Retinal pigment epithelial cell (primary cell): ENCODE measurements at regions not wholly inside any gene's neighbourhood (a gene's known extent, or its start where the extent isn't known, plus 50 kb on each side); places are given as distances from the start of the nearest gene placed in this dataset.

ENCODE experiments used
- DNase-seq: peaks from one replicate; pipeline ENCODE4 v3.0.0-alpha.2; 2010; ENCODE audit warnings: low read depth
- H3K4me3 ChIP-seq: 2 replicates; pipeline ENCODE4 v1.5.1; 2011; ENCODE audit warnings: mild to moderate bottlenecking, low read length, control low read depth, moderate library complexity
- TF ChIP-seq, protein P1 (sequence below): conservative IDR thresholded peaks from 2 replicates; pipeline ENCODE4 v1.5.1; 2011; ENCODE audit warnings: low read depth, low read length, control low read depth, inconsistent platforms

DNA sequence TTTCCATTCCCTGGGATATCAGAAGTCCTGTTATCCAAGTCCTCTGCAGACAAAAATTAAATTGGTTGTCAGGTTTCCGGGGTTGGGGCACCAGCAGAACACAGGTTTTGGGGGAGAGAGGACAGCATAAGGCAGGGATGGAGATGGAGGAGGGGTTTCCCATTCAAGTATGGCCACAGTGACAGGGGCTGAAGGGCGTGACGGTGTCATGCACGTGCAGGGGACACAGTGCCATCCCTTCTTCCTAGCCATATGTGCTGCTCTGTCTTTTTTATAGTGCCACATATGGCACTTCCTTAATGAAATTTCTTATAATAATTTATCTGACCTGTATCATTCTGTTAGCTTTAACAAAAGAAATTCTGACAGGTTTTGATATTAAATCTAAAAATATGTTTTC lies 259.2 kb downstream of the PTEN start:
- no peak for DNase-seq
- H3K4me3 ChIP-seq, result no peak overlapping the region
- TF ChIP-seq, protein P1, sequence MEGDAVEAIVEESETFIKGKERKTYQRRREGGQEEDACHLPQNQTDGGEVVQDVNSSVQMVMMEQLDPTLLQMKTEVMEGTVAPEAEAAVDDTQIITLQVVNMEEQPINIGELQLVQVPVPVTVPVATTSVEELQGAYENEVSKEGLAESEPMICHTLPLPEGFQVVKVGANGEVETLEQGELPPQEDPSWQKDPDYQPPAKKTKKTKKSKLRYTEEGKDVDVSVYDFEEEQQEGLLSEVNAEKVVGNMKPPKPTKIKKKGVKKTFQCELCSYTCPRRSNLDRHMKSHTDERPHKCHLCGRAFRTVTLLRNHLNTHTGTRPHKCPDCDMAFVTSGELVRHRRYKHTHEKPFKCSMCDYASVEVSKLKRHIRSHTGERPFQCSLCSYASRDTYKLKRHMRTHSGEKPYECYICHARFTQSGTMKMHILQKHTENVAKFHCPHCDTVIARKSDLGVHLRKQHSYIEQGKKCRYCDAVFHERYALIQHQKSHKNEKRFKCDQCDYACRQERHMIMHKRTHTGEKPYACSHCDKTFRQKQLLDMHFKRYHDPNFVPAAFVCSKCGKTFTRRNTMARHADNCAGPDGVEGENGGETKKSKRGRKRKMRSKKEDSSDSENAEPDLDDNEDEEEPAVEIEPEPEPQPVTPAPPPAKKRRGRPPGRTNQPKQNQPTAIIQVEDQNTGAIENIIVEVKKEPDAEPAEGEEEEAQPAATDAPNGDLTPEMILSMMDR, result no peak

DNA sequence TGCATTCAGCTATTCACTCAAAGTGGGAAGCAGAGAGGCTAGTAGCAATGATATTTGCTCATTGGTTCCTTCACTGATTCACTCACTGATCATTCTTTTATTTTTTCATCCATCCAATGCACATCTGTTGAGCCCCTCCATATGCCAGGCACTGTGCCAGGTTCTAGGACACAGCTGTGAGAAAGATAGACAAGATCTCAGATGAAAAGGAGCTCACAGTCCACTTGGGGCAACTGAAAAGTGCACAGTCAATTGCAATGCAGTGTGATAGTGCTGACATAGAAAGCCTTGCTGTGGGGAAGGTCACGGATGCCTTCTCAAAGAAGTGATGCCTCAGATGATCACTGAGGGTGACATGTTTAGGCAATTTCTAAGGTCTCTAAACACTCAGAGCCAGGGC lies 262.3 kb downstream of the PTEN start:
- no peak for DNase-seq
- no peak overlapping the region for H3K4me3 ChIP-seq
- TF ChIP-seq, protein P1, result no peak

DNA sequence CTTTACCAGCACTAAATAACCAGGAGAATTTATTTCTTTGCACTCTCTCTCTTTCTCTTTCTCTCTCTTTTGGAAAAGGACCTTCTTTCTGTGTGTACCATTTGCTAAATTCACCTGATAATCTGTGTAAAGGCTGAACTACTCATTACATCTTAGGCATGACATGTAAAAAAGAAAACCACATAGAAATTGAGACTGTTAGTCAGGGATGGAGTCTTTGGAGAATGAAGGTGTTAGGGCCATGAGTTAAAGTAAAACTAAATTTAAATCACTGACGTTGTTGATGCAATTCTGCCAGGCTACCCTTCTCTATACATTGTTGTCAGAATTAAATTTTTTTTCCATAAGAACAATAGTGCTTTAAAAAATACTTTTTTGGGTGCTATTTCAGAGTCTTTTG lies 263.3 kb downstream of the PTEN start:
- DNase-seq, result no peak
- H3K4me3 ChIP-seq, result no peak overlapping the region
- TF ChIP-seq, protein P1, result no peak

DNA sequence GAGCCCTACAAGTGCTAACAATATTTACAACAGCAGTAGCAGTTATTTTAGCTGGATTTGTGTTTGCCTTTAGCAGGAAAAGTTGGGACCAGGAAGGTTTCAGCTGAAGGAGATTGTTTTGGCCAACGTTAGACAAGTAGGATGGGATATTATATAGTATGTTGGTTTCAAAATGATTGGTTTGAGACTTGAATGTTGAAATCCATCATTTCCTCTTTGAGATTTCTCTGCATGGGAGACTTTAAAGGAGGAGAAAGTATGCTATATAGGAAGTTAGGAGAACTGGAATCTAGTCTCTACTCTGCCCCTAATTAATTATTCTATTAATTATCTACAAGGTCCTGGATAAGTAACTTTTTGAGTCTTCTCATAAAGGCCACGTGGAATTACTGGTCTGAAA lies 263.8 kb downstream of the PTEN start:
- DNase-seq, result no peak

DNA sequence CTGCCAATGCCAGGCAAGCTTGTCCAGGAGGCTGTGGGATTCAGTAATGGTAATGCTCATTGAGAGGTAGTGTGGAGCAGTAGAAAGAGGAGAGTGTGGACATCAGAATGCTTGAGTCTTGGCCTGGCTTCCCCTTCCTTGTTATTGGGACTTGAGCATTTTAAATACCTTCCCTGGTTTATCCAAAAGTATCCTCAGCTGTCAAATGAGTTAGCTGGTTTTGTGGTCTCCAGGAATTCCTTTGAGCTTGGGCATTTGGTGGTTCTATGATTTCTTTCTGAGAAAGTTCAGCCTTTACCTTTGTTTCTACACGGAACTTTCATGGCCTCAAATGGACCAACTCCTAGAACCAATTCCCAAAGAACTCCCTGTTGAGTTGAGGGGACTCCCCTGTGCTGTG lies 264.3 kb downstream of the PTEN start:
- TF ChIP-seq, protein P1, result no peak
- H3K4me3 ChIP-seq, result no peak overlapping the region
- DNase-seq, result no peak

More for the DNA sequence above, 263.8 kb downstream of the PTEN start:
- TF ChIP-seq, protein P1, result no peak
- H3K4me3 ChIP-seq, result no peak overlapping the region

DNA sequence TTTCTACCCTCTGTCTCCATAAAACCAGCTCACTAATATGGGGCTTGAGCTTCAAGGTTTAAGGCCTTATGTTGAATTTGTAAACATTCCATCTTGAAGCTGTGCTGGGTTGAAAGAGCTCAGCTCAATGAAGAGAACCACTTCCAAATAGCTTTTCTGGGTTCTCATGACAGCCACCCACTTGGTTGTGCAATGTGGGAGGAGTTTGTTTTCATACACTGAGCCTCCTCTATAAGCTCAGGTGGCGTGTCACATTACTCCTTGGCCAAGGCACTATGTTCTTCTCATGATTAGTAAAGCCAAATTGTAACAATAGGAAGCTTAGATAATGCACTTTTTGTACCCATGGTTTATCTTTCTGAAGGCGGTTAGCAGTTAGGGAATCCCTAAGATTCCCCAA lies 265.6 kb downstream of the PTEN start:
- TF ChIP-seq, protein P1, result no peak
- H3K4me3 ChIP-seq, result no peak overlapping the region
- DNase-seq, result no peak

DNA sequence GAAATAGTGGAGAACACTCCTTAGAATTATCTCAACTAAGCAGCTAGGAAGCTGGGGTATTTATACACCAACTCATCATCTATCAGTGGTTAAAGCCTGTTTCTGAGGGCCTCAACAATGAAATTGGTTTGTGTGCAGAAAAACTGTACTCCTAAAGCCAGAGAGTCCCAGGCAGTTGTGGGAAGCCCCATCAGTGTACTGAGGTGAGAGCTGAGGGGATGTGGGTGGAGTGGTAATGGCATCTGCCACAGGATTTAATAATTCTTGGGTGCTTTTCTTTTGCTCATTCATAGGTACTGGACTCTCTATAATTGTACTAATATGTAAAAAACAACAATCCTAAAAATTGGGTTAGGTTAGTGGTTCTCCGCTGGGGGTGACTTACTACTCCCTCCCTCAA lies 267.5 kb downstream of the PTEN start:
- TF ChIP-seq, protein P1, result no peak
- H3K4me3 ChIP-seq, result no peak overlapping the region

More for the DNA sequence above, 267.5 kb downstream of the PTEN start:
- no peak for DNase-seq
